ENCODE measurements at regions not wholly inside any gene's neighbourhood (a gene's known extent, or its start where the extent isn't known, plus 50 kb on each side); places are given as distances from the start of the nearest gene placed in this dataset.
A peak's percentile ranks its signal among the peaks of the same experiment; 100 is the strongest.

DNA sequence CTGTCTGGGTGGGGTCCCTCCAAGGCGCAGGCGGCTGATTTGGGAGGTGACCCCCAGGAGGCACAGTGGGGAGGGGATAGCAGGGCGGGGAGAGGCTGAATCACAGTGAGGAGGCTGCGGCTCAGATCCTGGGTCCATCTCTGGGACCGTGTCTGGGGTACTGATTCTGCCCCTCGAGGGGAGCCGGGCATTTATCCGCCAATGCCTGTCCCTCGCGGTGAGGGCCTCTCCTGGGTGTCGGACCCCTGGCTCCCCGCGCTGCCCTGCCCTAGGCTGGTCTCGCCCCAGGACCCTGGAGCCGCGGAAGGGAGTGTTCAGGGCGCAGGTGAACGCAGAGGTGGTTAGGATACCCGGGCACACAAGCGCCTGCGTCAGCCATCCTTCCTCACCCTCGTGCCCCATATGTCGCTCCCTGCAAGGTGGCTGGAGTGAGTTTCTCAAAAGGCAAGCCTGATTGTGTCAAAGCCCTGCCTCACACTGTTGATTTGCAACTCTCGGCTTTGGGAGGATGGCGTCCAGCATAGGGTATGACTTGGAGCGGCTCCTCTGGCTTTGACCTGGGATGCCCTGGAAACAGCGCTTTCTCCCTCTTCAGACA, 530.9 kb downstream of the PTPRU start:
- 54% methylated on average over 27 of the region's 27 CpGs for WGBS
- Histone ChIP-seq H3K4me3 (ENCODE audit: low read depth in 1 of 3, low read length in 3 of 3) (no peak overlapping the region), H3K4me1 (ENCODE audit: control insufficient read depth in 4 of 4, insufficient read depth in 4 of 4, low read length in 3 of 4) (no peaks in the 10 kb centered on the region), H3K36me3 (ENCODE audit: control insufficient read depth in 4 of 4, insufficient read depth in 3 of 4, low read depth in 1 of 4, low read length in 3 of 4) (no peaks in the 10 kb centered on the region), H3K27ac (ENCODE audit: low read depth in 1 of 2, low read length in 2 of 2) (no peak overlapping the region), H3K9ac (ENCODE audit: low read depth in 1 of 2, low read length in 2 of 2) (no peak overlapping the region), H3K9me3 (ENCODE audit: control insufficient read depth in 4 of 4, low read length in 3 of 4) (no peaks in the 10 kb centered on the region), H3K27me3 (ENCODE audit: control insufficient read depth in 4 of 4, insufficient read depth in 4 of 4, low read length in 3 of 4) (no peaks in the 10 kb centered on the region)
- DNase-seq (ENCODE audit: low spot score), result peak; percentile 28
- TF ChIP-seq, protein P1, sequence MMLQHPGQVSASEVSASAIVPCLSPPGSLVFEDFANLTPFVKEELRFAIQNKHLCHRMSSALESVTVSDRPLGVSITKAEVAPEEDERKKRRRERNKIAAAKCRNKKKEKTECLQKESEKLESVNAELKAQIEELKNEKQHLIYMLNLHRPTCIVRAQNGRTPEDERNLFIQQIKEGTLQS (IDR thresholded peaks at IDR 0.05), result no peak
- no peak for TF ChIP-seq ZBTB33 (IDR thresholded peaks at IDR 0.05)
- no peak for TF ChIP-seq HNF4A (conservative IDR thresholded peaks at IDR 0.05)
- TF ChIP-seq TAF1 (conservative IDR thresholded peaks at IDR 0.05), result no peak
- no peak for TF ChIP-seq FOXA1 (IDR thresholded peaks at IDR 0.05)
- TF ChIP-seq REST (IDR thresholded peaks at IDR 0.05), result no peak
- TF ChIP-seq CTCF (IDR thresholded peaks at IDR 0.05; ENCODE audit: low read depth, low read length, missing input control), result no peak
- TF ChIP-seq SP1 (IDR thresholded peaks at IDR 0.05), result no peak
- no peak for TF ChIP-seq YY1 (IDR thresholded peaks at IDR 0.05)
- TF ChIP-seq RXRA (IDR thresholded peaks at IDR 0.05), result no peak
- no peak for TF ChIP-seq HNF4G (IDR thresholded peaks at IDR 0.05)
- TF ChIP-seq NR2F2 (IDR thresholded peaks at IDR 0.05), result no peak
- no peak for TF ChIP-seq RAD21 (IDR thresholded peaks at IDR 0.05)
- no peak for TF ChIP-seq MAX (IDR thresholded peaks at IDR 0.05)
- no peak for TF ChIP-seq JUND (IDR thresholded peaks at IDR 0.05)
- TF ChIP-seq EGR1 (IDR thresholded peaks at IDR 0.05; ENCODE audit: low read depth in 2 of 2), result no peak

DNA sequence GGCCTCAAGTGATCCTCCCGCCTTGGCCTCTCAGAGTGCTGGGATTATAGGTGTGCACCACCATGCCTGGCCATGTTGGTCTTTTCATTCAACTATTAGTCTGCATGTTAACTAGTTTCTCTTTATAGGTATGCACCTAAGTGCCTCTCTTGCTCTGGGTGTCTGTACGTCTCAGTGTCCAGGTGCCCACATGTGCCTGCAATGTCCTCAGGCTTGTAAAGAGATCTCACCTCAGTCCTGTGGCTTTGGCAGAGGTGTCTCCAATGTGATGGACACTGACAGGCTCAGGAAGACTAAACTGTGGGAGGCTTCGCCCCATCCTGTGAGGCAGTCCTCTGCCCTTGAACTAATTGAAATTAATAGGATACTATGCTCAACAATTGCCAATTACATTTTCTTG, 526.3 kb downstream of the PTPRU start:
- no peaks in the 10 kb centered on the region for H3K27me3 ChIP-seq (ENCODE audit: control insufficient read depth in 4 of 4, insufficient read depth in 4 of 4, low read length in 3 of 4)
- H3K27ac ChIP-seq (ENCODE audit: low read depth in 1 of 2, low read length in 2 of 2), result no peak overlapping the region
- no peaks in the 10 kb centered on the region for H3K9me3 ChIP-seq (ENCODE audit: control insufficient read depth in 4 of 4, low read length in 3 of 4)
- H3K9ac ChIP-seq (ENCODE audit: low read depth in 1 of 2, low read length in 2 of 2), result no peak overlapping the region
- TF ChIP-seq ZBTB33 (IDR thresholded peaks at IDR 0.05) (no peak), RAD21 (IDR thresholded peaks at IDR 0.05) (no peak)
- peak; percentile 21 for DNase-seq (ENCODE audit: low spot score)
- no peaks in the 10 kb centered on the region for H3K36me3 ChIP-seq (ENCODE audit: control insufficient read depth in 4 of 4, insufficient read depth in 3 of 4, low read depth in 1 of 4, low read length in 3 of 4)
- H3K4me1 ChIP-seq (ENCODE audit: control insufficient read depth in 4 of 4, insufficient read depth in 4 of 4, low read length in 3 of 4), result no peaks in the 10 kb centered on the region
- 78% methylated on average over 3 of the region's 3 CpGs for WGBS
- H3K4me3 ChIP-seq (ENCODE audit: low read depth in 1 of 3, low read length in 3 of 3), result no peak overlapping the region
